ENCODE measurements at regions not wholly inside any gene's neighbourhood (a gene's known extent, or its start where the extent isn't known, plus 50 kb on each side); places are given as distances from the start of the nearest gene placed in this dataset.

GRCh38 chr13:58302349-58302748 lies 670.8 kb downstream of the PCDH17 start:
- TF ChIP-seq CTCF (IDR thresholded peaks at IDR 0.05; ENCODE audit: low read depth, low read length, poor library complexity, severe bottlenecking) (no peak), EZH2phosphoT487 (IDR thresholded peaks at IDR 0.05; ENCODE audit: borderline replicate concordance, low read length) (no peak)

Data from DOHH2 (cell line).